Activated T-helper 1 cell treated with anti-CD3 and anti-CD28 coated beads, Interleukin-12 subunit alpha, Interleukin-12 subunit beta, Interleukin-2, Interleukin-4 antibody, amounts not matched to agents 30 ng/mL and 10 ng/mL and 1 ng/mL, durations not matched to agents 14 hours and 24 hours and 36 hours (primary cell): ENCODE measurements at regions not wholly inside any gene's neighbourhood (a gene's known extent, or its start where the extent isn't known, plus 50 kb on each side); places are given as distances from the start of the nearest gene placed in this dataset.
"Not testable (repeated sequence)": the region's sequence is repeated elsewhere in the genome, so short reads cannot be mapped to it uniquely, and the experiment has no call there.

ENCODE experiments used
- DNase-seq: peaks from one replicate; pipeline ENCODE4 v3.0.0; 2021; ENCODE audit warnings: low spot score
- H3K27ac Mint-ChIP-seq: one replicate; pipeline ENCODE4 v1.8.0; 2021; ENCODE audit warnings: mild to moderate bottlenecking, mixed read lengths
- H3K27me3 Mint-ChIP-seq: one replicate; pipeline ENCODE4 v1.8.0; 2022; ENCODE audit warnings: mild to moderate bottlenecking, moderate library complexity, mixed read lengths; ENCODE audit not compliant: insufficient read depth
- H3K36me3 Mint-ChIP-seq: one replicate; pipeline ENCODE4 v1.8.0; 2021; ENCODE audit warnings: low read depth, mixed read lengths
- H3K4me1 Mint-ChIP-seq: one replicate; pipeline ENCODE4 v1.8.0; 2021; ENCODE audit warnings: low read depth, mixed read lengths
- H3K4me3 Mint-ChIP-seq: one replicate; pipeline ENCODE4 v1.8.0; 2021; ENCODE audit warnings: mild to moderate bottlenecking, moderate library complexity, mixed read lengths
- H3K9me3 Mint-ChIP-seq: one replicate; pipeline ENCODE4 v1.8.0; 2021; ENCODE audit warnings: mixed read lengths
- intact Hi-C: fragments of 100-400 bp; cut with micrococcal nuclease; formaldehyde crosslinking; loops from one replicate; pipeline ENCODE4 v1.15.1; 2024

DNA sequence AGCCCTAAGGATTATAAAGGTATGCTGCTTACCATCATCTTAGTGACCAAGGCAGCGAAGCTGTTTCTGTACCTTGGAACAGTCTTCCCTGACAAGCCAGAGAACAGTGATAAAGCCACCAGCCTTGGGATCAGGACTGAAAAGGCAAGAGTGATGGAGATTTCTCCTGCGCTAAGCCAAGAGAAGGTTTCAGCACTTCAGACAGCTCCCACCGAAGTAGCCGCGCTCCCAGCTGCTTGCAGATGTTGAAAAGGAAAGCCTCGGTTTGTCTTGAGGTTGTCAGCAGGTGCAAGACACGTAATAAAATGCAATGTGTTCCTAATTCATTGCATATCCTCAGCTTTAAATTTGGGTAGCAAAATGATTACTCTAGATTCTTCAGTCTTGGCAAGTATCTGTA lies 171.0 kb downstream of the ATP6V0E2 start:
- peak; percentile 12 for DNase-seq
- H3K27me3 Mint-ChIP-seq: peaks cover 27% of the 10 kb centered on the region
- H3K9me3 Mint-ChIP-seq: not testable (repeated sequence)

DNA sequence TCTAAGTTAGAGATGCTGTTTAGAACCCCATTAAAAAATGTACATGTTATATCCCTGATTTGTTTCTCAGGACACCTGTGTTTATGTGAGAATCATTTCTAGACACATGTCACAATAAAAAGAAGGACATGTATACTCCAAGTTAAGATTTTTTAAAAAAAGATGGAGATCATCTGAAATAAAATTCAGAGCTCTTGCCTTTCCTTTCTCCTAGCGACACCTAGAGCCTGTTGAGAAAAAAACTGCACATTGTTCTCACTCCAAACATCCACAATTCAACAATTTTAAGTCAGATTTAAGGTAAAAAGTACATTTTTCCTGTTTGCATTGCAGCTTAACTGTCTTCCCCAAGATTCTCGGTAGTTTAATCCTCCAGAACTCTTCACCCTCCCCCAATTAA lies 171.8 kb downstream of the ATP6V0E2 start:
- H3K27ac Mint-ChIP-seq, H3K4me3 Mint-ChIP-seq, H3K4me1 Mint-ChIP-seq, intact Hi-C loops, DNase-seq, H3K36me3 Mint-ChIP-seq, H3K9me3 Mint-ChIP-seq: not testable (repeated sequence)
- H3K27me3 Mint-ChIP-seq: peaks cover 31% of the 10 kb centered on the region

More for the DNA sequence above, 171.0 kb downstream of the ATP6V0E2 start:
- H3K27ac Mint-ChIP-seq, H3K36me3 Mint-ChIP-seq, H3K4me3 Mint-ChIP-seq, H3K4me1 Mint-ChIP-seq, intact Hi-C loops: not testable (repeated sequence)

DNA sequence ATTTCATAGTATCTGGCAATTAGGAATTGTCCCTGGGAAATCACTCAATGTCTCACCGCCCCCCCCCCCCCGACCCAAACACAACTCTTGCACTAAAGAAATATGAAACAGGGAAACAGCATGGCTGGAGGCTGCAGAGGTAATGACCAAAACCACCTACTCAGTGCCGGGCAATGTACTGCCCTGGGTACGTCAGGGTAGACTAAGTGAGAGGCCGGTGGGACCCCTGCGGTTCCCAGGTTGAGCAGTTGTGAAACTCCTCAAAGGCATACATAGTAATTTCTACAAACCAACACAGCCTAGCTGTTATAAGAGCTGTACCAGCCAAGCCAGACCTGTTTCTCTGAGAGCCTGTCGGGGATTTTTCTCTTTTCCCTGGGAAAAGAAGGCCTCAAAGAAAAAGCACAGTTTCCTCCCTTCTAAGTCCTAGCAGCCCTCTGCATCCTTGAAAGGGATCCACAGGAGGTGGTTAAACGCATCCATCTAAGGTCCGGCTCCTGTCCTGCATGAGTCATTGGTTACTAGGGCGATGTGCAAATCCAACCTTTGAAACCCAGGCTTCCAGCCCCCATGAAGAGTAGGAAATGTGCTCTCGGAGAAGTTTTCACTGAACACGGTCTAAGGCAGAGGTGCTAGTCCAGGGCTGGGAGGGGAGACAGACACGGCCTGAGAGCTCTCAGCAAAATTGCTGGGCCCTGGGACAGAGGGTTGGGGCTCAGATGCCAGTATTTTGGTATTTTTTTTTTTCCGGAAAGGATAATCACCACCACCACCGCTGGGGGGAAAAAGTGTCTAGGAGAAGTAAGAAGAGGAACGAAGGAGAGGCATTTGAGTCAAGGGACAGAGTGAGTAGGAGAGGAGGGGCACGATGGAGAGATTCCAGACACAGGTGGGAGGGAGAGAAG lies 172.8 kb downstream of the ATP6V0E2 start:
- DNase-seq, H3K4me3 Mint-ChIP-seq, H3K4me1 Mint-ChIP-seq, intact Hi-C loops, H3K27ac Mint-ChIP-seq, H3K9me3 Mint-ChIP-seq, H3K36me3 Mint-ChIP-seq: not testable (repeated sequence)
- peaks cover 31% of the 10 kb centered on the region for H3K27me3 Mint-ChIP-seq

DNA sequence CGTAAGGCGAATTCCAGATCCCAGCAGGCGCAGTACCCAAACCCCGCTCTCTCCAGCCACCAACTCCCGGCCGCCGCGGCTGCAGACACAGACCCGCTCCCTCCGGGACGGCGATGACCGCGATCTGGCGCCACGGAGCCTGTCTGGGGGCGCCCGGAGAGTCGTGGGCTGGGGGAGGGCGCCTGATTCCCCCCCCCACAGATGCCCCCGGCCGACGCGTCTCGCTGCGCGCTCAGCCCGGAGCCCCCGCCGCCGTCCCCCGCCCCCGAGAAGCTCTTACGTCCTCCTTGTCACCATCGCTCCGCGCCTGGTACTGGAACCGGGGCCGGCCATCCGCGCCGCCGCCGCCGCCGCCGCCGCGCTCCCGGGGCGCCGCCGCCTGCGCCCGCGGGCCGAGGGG lies 173.6 kb downstream of the ATP6V0E2 start:
- peaks cover 31% of the 10 kb centered on the region for H3K27me3 Mint-ChIP-seq
- H3K36me3 Mint-ChIP-seq, H3K9me3 Mint-ChIP-seq, H3K27ac Mint-ChIP-seq, H3K4me3 Mint-ChIP-seq, H3K4me1 Mint-ChIP-seq, DNase-seq, intact Hi-C loops: not testable (repeated sequence)

DNA sequence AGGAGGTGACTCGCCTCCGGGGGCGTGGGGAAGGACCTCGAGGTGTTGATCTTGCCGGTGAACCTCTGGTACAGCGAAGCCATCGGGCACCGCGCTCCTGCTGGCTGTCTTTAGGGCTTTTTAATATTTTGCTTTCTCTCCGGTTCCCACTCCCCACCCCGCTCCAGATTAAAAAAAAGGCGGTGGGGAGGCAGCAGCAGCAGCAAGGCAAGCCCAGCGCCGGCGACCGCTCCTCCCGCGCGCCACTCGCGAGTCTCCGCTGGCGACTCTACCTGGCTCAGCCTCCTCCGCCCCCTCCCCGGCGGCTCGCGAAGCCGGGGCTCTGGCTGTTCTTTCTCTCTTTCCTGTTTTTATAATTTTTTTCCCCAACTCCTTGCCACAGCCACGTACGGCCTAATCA lies 174.0 kb downstream of the ATP6V0E2 start:
- Mint-ChIP-seq H3K27me3 (peaks cover 31% of the 10 kb centered on the region), H3K4me3 (peak overlapping the region; percentile 64)
- DNase-seq, H3K4me1 Mint-ChIP-seq, H3K27ac Mint-ChIP-seq, H3K36me3 Mint-ChIP-seq, H3K9me3 Mint-ChIP-seq, intact Hi-C loops: not testable (repeated sequence)

DNA sequence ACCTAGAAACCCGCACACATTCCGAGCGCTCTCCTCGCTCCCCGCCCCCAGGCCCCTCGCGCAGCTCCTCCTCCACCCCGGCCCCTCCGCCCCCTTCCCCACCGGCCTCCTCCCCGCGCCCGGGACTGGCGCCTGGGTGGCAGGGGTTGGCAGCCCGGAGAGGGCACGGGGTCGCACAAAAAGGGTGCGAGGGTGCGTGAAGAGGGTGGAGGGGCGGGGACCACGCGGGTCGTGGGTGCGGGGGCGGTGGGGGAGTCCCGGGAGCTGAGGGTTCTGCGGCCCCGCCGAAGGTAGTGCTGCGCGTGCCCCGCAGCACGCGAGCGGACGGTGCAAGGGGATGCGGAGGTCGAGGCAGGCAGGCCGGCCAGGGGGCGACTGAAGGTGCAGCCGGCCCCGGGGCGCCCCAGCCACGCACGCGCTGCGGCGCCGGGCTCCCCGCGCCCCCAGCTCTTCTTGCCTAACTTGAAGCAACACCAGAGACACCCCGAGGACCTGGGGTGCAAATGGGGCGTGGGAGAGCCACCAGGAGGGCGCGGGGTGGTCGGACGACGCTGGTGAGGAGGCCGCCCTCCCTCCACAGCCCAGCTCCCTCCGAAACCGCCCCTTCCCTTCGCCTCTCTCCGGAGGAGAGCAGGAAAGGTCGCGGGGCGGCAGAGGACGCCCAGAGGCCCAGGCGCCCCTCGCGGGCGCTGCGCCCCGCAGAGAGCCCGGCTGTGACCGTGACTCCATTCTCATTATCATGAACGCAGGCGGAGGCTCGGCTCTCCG lies 174.7 kb downstream of the ATP6V0E2 start:
- H3K9me3 Mint-ChIP-seq, H3K4me1 Mint-ChIP-seq, H3K36me3 Mint-ChIP-seq, DNase-seq, H3K27ac Mint-ChIP-seq, H3K4me3 Mint-ChIP-seq, intact Hi-C loops: not testable (repeated sequence)
- peaks cover 31% of the 10 kb centered on the region for H3K27me3 Mint-ChIP-seq

DNA sequence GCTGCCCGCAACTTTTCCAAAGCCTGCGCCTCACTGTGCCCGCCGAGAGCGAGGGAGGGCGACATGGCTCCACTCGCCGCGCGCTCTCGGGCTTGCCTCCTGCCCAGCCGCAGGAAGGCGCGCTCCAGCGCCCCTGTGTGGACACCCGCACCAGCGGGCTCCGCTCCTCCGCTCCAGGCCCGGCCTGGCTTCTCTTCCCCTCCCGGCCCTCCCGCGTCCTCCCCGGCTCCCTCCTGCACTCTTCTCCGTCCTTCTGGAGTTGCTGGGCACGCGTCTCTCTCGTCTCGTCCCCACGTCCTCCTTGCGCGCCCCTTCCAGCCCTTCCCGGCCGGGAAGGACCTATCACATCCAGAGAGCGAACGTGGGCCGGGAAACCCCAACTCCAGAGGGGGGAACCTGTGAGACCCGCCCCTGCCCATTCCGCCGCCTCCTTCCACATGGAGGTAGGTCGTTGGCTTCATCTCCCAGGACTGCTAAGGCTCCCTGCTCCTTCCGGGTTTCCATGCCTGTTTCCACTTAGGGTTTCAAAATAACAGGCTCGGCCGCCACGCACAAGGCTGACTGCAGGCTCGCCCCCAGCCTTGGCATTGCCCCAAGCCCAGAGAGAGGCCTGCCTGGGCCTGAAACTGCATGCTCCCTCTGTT lies 175.4 kb downstream of the ATP6V0E2 start:
- Mint-ChIP-seq H3K27me3 (peaks cover 34% of the 10 kb centered on the region), H3K4me3 (peak overlapping the region; percentile 45)
- not testable (repeated sequence) for H3K9me3 Mint-ChIP-seq

DNA sequence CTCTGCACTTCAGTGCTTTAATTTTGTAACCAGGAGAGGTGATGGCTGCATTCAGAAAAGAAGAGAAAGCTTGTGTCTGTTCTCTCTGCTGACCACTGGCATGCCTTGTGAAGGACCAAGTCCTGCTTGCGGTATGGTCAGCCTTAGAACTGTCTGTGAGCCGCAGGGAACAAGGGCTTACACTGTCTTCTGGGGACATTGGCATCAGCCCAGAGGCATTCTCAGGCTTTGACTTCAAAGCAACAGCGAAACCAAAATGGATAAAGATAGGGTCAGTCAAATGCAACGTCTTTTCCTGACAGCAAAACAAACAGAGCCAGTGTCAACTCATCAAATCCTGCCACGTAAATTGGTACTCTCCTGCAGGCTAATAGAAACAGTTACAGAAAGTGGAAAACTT lies 179.6 kb downstream of the ATP6V0E2 start:
- H3K27ac Mint-ChIP-seq, intact Hi-C loops, H3K4me1 Mint-ChIP-seq, H3K4me3 Mint-ChIP-seq, DNase-seq, H3K9me3 Mint-ChIP-seq, H3K36me3 Mint-ChIP-seq: not testable (repeated sequence)
- peaks cover 20% of the 10 kb centered on the region for H3K27me3 Mint-ChIP-seq

More for the DNA sequence above, 175.4 kb downstream of the ATP6V0E2 start:
- intact Hi-C loops, DNase-seq, H3K36me3 Mint-ChIP-seq, H3K4me1 Mint-ChIP-seq, H3K27ac Mint-ChIP-seq: not testable (repeated sequence)

DNA sequence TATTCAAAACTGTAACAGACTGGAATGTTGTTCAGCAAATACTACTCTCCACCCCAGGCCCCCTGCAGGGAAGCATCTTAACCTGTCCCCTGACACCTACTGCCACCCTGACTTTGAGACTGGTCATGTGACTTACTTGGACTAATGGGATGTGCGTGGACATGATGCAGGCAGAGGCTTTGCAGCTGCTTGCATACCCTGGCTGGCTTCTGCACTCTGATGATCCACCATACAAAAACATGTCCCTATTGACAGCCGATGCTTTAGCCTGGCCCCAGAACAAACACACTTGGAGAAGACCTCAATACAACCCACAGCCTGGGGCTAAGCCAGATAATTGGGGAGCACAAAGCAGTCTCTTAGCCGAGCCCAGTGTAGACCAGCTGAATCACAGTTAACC lies 180.5 kb downstream of the ATP6V0E2 start:
- DNase-seq, H3K36me3 Mint-ChIP-seq, intact Hi-C loops, H3K27ac Mint-ChIP-seq, H3K4me1 Mint-ChIP-seq, H3K9me3 Mint-ChIP-seq, H3K4me3 Mint-ChIP-seq: not testable (repeated sequence)
- H3K27me3 Mint-ChIP-seq: peaks cover 25% of the 10 kb centered on the region

DNA sequence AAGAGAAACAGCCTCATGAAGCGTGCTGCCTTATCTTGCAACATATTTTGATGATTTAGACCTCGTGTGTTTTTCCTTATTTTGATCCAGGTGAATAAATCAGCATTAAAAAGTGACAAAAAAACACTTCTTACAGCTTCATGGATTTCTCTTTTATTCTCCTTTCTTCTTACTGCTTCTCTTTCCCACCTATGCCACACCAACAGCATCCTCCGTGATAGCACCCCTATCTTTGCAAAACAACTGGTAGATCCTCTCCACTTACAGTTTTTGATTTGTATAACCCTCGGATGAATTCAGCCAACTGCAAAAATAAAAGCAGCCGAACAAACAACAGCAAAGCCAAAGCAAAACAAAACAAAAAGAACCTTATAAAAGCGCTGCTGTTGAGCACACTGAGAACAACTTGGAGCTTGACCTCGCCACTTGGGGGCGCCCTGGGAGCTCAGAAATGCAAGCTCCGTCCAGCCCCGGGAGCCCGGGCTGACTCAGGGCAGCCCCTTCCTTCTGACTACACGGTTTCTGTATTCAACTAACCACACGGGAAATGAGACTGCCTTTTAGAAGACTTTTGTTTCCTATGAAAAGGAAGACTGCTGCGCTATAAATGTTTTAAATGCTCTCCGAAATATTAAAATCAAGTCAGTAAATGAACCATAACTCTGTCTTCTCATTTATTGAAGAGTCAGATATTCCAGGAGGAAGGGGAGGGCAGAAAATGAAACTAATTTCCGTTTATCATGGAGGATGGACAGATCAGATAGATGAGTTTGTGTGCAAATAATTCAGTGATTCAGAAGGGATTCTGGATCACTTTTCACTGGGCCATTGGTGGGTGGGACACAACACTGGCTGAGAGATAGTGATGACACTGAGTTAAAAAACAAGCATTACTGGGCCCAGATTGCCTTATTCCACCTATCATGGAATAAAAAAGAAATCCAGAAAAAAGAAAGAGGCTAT lies 186.8 kb downstream of the ATP6V0E2 start:
- peak; percentile 77 for DNase-seq
- peaks cover 16% of the 10 kb centered on the region for H3K27me3 Mint-ChIP-seq
- intact Hi-C loops, H3K27ac Mint-ChIP-seq, H3K9me3 Mint-ChIP-seq, H3K4me3 Mint-ChIP-seq, H3K36me3 Mint-ChIP-seq, H3K4me1 Mint-ChIP-seq: not testable (repeated sequence)

DNA sequence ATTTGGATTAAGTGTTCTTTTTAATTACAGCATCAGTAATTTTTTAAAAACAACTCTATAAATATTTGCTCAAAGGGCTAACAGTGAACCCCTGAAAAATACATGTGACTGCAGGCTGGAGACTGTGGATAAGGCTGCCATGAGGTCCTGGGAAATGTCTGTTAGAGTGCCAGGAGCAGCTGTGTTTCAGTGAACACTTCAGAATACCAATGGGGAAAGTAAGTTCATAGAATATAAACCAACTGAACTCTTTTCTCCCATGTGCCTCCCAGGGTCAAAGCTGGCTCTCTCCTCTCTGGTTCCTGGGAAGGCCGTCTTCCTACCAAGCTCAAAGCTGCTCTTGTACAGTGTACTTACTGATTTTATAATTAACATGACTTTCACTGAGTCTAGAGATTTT lies 189.4 kb downstream of the ATP6V0E2 start:
- H3K27ac Mint-ChIP-seq, intact Hi-C loops, H3K4me1 Mint-ChIP-seq, H3K4me3 Mint-ChIP-seq, DNase-seq, H3K9me3 Mint-ChIP-seq, H3K36me3 Mint-ChIP-seq: not testable (repeated sequence)
- peaks cover 19% of the 10 kb centered on the region for H3K27me3 Mint-ChIP-seq

DNA sequence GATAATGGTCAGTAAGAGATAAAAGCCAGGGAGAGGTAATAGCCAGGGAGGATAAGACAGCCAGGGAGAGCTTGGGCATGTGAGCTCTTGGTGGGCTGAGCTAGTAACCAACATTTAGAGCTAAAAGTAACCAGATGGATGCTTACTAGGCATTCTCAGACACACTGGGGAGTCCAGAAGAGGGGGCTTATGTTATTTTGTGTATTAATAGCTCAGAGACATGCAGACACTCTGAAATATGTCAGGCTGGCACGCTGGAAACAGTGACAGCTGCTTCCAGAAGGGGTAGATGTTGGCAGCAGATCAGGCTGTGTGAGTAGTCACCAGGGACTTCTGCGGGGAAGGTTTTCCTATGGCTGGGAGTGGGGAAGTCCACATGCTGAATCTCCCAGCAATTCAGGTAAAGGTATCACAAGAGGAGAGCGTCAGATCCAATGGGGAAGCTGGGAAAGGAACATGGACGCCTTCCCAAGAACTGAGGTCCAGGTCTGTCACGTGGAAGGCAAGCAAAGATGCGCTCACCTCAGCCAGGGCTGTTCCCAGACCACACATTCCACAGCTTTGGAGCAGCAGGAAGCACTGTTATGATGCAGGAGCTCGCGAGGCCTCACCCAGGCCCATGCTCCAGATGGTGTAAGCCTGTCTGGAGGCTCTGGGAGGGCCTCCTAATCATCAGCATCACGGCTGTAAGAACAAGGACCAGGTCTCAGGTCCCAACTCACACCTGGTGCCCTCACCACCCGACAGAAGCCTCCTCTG lies 196.0 kb downstream of the ATP6V0E2 start:
- H3K4me3 Mint-ChIP-seq, DNase-seq, H3K4me1 Mint-ChIP-seq, H3K9me3 Mint-ChIP-seq, H3K27me3 Mint-ChIP-seq, H3K27ac Mint-ChIP-seq, intact Hi-C loops, H3K36me3 Mint-ChIP-seq: not testable (repeated sequence)
